SK-N-SH (cell line): ENCODE measurements at regions not wholly inside any gene's neighbourhood (a gene's known extent, or its start where the extent isn't known, plus 50 kb on each side); places are given as distances from the start of the nearest gene placed in this dataset.
A peak's percentile ranks its signal among the peaks of the same experiment; 100 is the strongest.

Source experiments
- CTCF ChIA-PET: fragments of 300-600, 350-600 bp; formaldehyde crosslinking; extraction: SDS; loops from one replicate; lab custom pipeline; 2021; lab: Yijun Ruan, JAX
- POLR2A ChIA-PET: fragments of 350-600 bp; sonication (Branson Sonifier 250); formaldehyde crosslinking; extraction: SDS; loops from one replicate; lab custom pipeline; 2020; ENCODE audit warnings: antibody characterized with exemption, inconsistent platforms; lab: Yijun Ruan, JAX
- DNase-seq: peaks from one replicate; pipeline ENCODE4 v3.0.0; 2012
- H2AFZ ChIP-seq: fragments of 200-600 bp; sonication (generic); 2 replicates; pipeline ENCODE4 v1.8.1; 2016; ENCODE audit warnings: antibody characterized with exemption, mild to moderate bottlenecking, low read depth
- H3F3A ChIP-seq: fragments of 200-600 bp; sonication (generic); replicated peaks from 2 replicates; pipeline ENCODE3; 2016; ENCODE audit warnings: antibody characterized with exemption, mild to moderate bottlenecking; ENCODE audit not compliant: insufficient read depth
- H3K27ac ChIP-seq, 2 experiments: fragments of 200-500 bp in 1 of 2; fragments of 200-600 bp in 1 of 2; sonication (Bioruptor generic) in 1 of 2; sonication (generic), shearing (Covaris generic) in 1 of 2; 2 replicates each; pipeline versions ENCODE4 v1.5.1 to v1.6.1; 2014 to 2016; ENCODE audit warnings: low read depth in 2 of 2, inconsistent platforms in 1 of 2, low read length in 1 of 2, mild to moderate bottlenecking in 1 of 2, mixed read lengths in 1 of 2
- H3K27me3 ChIP-seq: fragments of 200-600 bp; sonication (generic), shearing (Covaris generic); 2 replicates; pipeline ENCODE4 v1.6.1; 2016; ENCODE audit warnings: mixed run types; ENCODE audit not compliant: insufficient read depth
- H3K36me3 ChIP-seq, 2 experiments: fragments of 200-500 bp in 1 of 2; fragments of 200-600 bp in 1 of 2; sonication (Bioruptor generic) in 1 of 2; sonication (generic) in 1 of 2; replicated peaks in 1 of 2; 2 replicates each; pipeline versions ENCODE3 to v1.5.1; 2014 to 2016; ENCODE audit warnings: low read length in 1 of 2, mild to moderate bottlenecking in 1 of 2; ENCODE audit not compliant: insufficient read depth in 2 of 2, control insufficient read depth in 1 of 2
- H3K4me1 ChIP-seq, 2 experiments: fragments of 200-500 bp in 1 of 2; fragments of 200-600 bp in 1 of 2; sonication (Bioruptor generic) in 1 of 2; sonication (generic), shearing (Covaris generic) in 1 of 2; 2 replicates each; pipeline versions ENCODE4 v1.5.1 to v1.6.1; 2014 to 2016; ENCODE audit warnings: low read depth in 1 of 2, low read length in 1 of 2, mixed run types in 1 of 2; ENCODE audit not compliant: insufficient read depth in 2 of 2, control insufficient read depth in 1 of 2
- H3K4me2 ChIP-seq: fragments of 200-600 bp; sonication (generic), shearing (Covaris generic); 2 replicates; pipeline ENCODE4 v1.6.1; 2017; ENCODE audit warnings: mixed run types
- H3K4me3 ChIP-seq, 2 experiments: fragments of 200-500 bp in 1 of 2; fragments of 200-600 bp in 1 of 2; sonication (Bioruptor generic) in 1 of 2; sonication (generic), shearing (Covaris generic) in 1 of 2; 2 replicates each; pipeline versions ENCODE4 v1.5.1 to v1.8.1; 2014 to 2016; ENCODE audit warnings: low read depth in 2 of 2, inconsistent platforms in 1 of 2, low read length in 1 of 2, mild to moderate bottlenecking in 1 of 2, mixed read lengths in 1 of 2, moderate library complexity in 1 of 2
- H3K79me2 ChIP-seq: fragments of 200-600 bp; sonication (generic); 2 replicates; pipeline ENCODE4 v1.8.1; 2017; ENCODE audit warnings: mild to moderate bottlenecking; ENCODE audit not compliant: insufficient read depth
- H3K9ac ChIP-seq: fragments of 200-600 bp; sonication (generic); 2 replicates; pipeline ENCODE4 v1.6.1; 2017; ENCODE audit warnings: mixed run types
- H3K9me2 ChIP-seq: fragments of 200-600 bp; sonication (generic); 2 replicates; pipeline ENCODE4 v1.6.1; 2017; ENCODE audit warnings: mixed run types
- H3K9me3 ChIP-seq: fragments of 200-600 bp; sonication (generic); 2 replicates; pipeline ENCODE4 v1.6.1; 2017; ENCODE audit warnings: mixed run types, mild to moderate bottlenecking, moderate library complexity
- H4K20me1 ChIP-seq: fragments of 200-600 bp; sonication (generic); 2 replicates; pipeline ENCODE4 v1.6.1; 2017; ENCODE audit warnings: mild to moderate bottlenecking, mixed run types; ENCODE audit not compliant: insufficient read depth
- EP300 ChIP-seq, 2 experiments: IDR thresholded peaks; 2 replicates each; pipeline versions ENCODE4 v1.4.0 to v1.6.1; 2012; ENCODE audit warnings: borderline replicate concordance in 1 of 2, low read depth in 1 of 2, low read length in 1 of 2
- EZH2phosphoT487 ChIP-seq: fragments of 200-600 bp; sonication (generic); IDR thresholded peaks from 2 replicates; pipeline ENCODE4 v1.6.1; 2017; ENCODE audit warnings: low read depth, mixed run types, mild to moderate bottlenecking, antibody characterized with exemption, moderate library complexity, borderline replicate concordance
- FOSL2 ChIP-seq: IDR thresholded peaks from 2 replicates; pipeline ENCODE4 v1.4.0; 2012; ENCODE audit warnings: low read depth, mild to moderate bottlenecking, moderate library complexity, borderline replicate concordance
- FOXJ3 ChIP-seq: sonication (generic); formaldehyde crosslinking; IDR thresholded peaks from 2 replicates; pipeline ENCODE4 v1.5.1; 2020; ENCODE audit warnings: mild to moderate bottlenecking, missing genetic modification reagents
- FOXM1 ChIP-seq: IDR thresholded peaks from 2 replicates; pipeline ENCODE4 v1.4.0; 2012; ENCODE audit warnings: low read depth, mild to moderate bottlenecking
- GATA2 ChIP-seq: sonication (generic); formaldehyde crosslinking; IDR thresholded peaks from 2 replicates; pipeline ENCODE4 v1.5.0; 2020; ENCODE audit warnings: mild to moderate bottlenecking, missing genetic modification reagents
- MEF2A ChIP-seq: IDR thresholded peaks from 2 replicates; pipeline ENCODE4 v1.4.0; 2012; ENCODE audit warnings: low read depth, borderline replicate concordance
- NRF1 ChIP-seq: IDR thresholded peaks from 2 replicates; pipeline ENCODE4 v1.6.1; 2012; ENCODE audit warnings: low read depth, mild to moderate bottlenecking, low read length
- RAD21 ChIP-seq: IDR thresholded peaks from 2 replicates; pipeline ENCODE4 v1.6.1; 2012; ENCODE audit warnings: mild to moderate bottlenecking, low read length
- RCOR1 ChIP-seq: fragments of 150-350 bp; IDR thresholded peaks from 2 replicates; pipeline ENCODE4 v1.6.1; 2017; ENCODE audit warnings: antibody characterized with exemption, low read length
- RXRA ChIP-seq: IDR thresholded peaks from 2 replicates; pipeline ENCODE4 v1.4.0; 2012; ENCODE audit warnings: low read depth, mild to moderate bottlenecking, borderline replicate concordance
- SIN3A ChIP-seq: IDR thresholded peaks from 2 replicates; pipeline ENCODE4 v1.6.1; 2012; ENCODE audit warnings: low read depth, mild to moderate bottlenecking, low read length, moderate library complexity, borderline replicate concordance
- TAF1 ChIP-seq: IDR thresholded peaks from 2 replicates; pipeline ENCODE4 v1.6.1; 2012; ENCODE audit warnings: low read depth, mild to moderate bottlenecking, low read length, moderate library complexity, borderline replicate concordance
- TEAD4 ChIP-seq: IDR thresholded peaks from 2 replicates; pipeline ENCODE4 v1.4.0; 2012; ENCODE audit warnings: mild to moderate bottlenecking, borderline replicate concordance; ENCODE audit not compliant: insufficient read depth
- YY1 ChIP-seq: IDR thresholded peaks from 2 replicates; pipeline ENCODE4 v1.4.0; 2012; ENCODE audit warnings: low read depth, mild to moderate bottlenecking
- WGBS: methylation state at CpG from one replicate; pipeline ENCODE4 v1.1.6; 2017; ENCODE audit warnings: low lambda C conversion rate; 5-methylcytosine and 5-hydroxymethylcytosine counted together
- TF ChIP-seq, protein P1 (sequence below): IDR thresholded peaks from 2 replicates; pipeline ENCODE4 v1.4.0; 2012; ENCODE audit warnings: low read depth, borderline replicate concordance
- TF ChIP-seq, protein P2 (sequence below): IDR thresholded peaks from 2 replicates; pipeline ENCODE4 v1.6.1; 2012; ENCODE audit warnings: mild to moderate bottlenecking, low read depth, low read length, moderate library complexity
- TF ChIP-seq, protein P3 (sequence below): IDR thresholded peaks from 2 replicates; pipeline ENCODE4 v1.4.0; 2012; ENCODE audit warnings: low read depth
- TF ChIP-seq, protein P4 (sequence below): IDR thresholded peaks from 2 replicates; pipeline ENCODE4 v1.4.0; 2012; ENCODE audit warnings: low read depth, borderline replicate concordance

DNA sequence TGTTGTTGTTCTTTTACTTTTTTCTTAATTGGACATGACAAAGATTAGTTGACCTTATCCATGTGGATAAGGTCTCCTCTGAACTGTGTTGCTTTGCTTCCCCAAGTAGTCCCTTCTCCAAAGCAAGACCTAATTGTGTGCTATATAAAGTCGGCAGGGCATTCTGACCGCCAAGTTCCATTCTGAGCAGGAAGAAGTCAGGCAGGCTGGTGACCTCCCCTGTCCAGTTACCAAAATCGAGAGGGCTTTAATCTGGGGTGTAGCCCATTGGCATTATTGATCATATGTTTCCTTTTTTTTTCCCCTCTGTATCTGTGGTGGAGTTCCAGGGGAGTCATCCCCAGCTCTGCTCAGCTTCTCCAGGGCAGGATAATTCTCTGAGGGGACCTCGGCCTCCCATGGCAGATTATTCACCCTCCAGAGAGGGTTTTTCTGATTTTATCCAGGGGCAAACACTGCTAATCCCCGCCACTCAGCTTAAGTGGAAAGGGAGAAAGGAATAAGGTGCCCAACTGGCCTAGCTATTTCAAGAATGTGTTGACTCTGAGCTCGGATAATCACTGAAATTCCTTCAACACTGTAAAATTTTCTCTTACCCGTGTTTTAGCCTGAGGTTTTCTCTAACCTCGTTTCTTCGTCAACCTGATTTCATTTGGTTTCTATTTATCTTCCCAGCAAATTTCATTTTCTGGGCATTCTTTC, 71.8 kb upstream of the L3MBTL3 start:
- TF ChIP-seq, protein P1, sequence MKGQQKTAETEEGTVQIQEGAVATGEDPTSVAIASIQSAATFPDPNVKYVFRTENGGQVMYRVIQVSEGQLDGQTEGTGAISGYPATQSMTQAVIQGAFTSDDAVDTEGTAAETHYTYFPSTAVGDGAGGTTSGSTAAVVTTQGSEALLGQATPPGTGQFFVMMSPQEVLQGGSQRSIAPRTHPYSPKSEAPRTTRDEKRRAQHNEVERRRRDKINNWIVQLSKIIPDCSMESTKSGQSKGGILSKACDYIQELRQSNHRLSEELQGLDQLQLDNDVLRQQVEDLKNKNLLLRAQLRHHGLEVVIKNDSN = no peak
- no peak for TF ChIP-seq NRF1
- TF ChIP-seq TAF1 = no peak
- TF ChIP-seq, protein P2, sequence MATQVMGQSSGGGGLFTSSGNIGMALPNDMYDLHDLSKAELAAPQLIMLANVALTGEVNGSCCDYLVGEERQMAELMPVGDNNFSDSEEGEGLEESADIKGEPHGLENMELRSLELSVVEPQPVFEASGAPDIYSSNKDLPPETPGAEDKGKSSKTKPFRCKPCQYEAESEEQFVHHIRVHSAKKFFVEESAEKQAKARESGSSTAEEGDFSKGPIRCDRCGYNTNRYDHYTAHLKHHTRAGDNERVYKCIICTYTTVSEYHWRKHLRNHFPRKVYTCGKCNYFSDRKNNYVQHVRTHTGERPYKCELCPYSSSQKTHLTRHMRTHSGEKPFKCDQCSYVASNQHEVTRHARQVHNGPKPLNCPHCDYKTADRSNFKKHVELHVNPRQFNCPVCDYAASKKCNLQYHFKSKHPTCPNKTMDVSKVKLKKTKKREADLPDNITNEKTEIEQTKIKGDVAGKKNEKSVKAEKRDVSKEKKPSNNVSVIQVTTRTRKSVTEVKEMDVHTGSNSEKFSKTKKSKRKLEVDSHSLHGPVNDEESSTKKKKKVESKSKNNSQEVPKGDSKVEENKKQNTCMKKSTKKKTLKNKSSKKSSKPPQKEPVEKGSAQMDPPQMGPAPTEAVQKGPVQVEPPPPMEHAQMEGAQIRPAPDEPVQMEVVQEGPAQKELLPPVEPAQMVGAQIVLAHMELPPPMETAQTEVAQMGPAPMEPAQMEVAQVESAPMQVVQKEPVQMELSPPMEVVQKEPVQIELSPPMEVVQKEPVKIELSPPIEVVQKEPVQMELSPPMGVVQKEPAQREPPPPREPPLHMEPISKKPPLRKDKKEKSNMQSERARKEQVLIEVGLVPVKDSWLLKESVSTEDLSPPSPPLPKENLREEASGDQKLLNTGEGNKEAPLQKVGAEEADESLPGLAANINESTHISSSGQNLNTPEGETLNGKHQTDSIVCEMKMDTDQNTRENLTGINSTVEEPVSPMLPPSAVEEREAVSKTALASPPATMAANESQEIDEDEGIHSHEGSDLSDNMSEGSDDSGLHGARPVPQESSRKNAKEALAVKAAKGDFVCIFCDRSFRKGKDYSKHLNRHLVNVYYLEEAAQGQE = no peak
- ChIA-PET CTCF (interaction anchor here (0.6 kb wide), 1 partner anchor 852 kb away, joined by 3 read pairs; no protein-coding TSS in a partner anchor), POLR2A (no interaction called here)

DNA sequence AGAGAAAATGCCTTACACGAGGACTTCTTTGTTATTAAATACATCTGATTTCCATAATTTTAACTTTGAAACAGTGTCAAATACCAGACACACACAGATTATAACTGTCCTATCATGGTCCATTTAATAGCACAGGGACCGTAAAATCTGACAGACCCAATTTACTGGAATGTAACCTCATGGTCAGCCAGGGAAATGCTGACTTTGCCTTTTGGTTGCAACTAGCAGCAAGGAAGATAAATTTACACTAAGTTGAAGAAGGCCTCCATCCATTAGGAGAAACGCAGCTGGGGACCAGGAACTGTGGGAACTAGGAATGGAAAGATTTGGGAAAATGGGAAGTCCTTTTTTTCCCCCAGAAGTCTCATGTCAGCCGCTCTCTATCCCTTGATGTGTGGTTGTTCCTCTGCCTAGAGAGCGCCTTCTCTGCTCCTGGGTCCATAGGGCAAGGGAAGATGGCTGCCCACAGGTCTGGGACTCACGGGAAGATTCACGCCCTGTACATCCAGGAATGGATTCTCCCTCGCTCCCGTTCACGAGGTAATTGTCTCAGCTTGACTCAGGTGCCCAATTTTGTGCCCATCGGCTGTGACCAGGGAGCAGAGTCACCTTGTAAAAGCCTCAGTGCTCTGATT, 74.6 kb upstream of the L3MBTL3 start:
- Histone ChIP-seq H2AFZ (no peak overlapping the region), H3K9me2 (no peaks in the 10 kb centered on the region), H3F3A (no peaks in the 10 kb centered on the region), H3K9ac (no peak overlapping the region), H3K79me2 (no peaks in the 10 kb centered on the region), H4K20me1 (no peaks in the 10 kb centered on the region), H3K4me1 (no peaks in the 10 kb centered on the region), H3K27me3 (no peaks in the 10 kb centered on the region), H3K36me3 (no peaks in the 10 kb centered on the region), H3K9me3 (no peaks in the 10 kb centered on the region), H3K4me3 (no peak overlapping the region), H3K27ac (no peak overlapping the region), H3K4me2 (no peak overlapping the region)
- CTCF ChIA-PET = no interaction called here
- no peak for DNase-seq
- POLR2A ChIA-PET = no interaction called here
- 74% methylated on average over 11 of the region's 11 CpGs for WGBS
- TF ChIP-seq, protein P3, sequence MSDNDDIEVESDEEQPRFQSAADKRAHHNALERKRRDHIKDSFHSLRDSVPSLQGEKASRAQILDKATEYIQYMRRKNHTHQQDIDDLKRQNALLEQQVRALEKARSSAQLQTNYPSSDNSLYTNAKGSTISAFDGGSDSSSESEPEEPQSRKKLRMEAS = no peak
- TF ChIP-seq, protein P4, sequence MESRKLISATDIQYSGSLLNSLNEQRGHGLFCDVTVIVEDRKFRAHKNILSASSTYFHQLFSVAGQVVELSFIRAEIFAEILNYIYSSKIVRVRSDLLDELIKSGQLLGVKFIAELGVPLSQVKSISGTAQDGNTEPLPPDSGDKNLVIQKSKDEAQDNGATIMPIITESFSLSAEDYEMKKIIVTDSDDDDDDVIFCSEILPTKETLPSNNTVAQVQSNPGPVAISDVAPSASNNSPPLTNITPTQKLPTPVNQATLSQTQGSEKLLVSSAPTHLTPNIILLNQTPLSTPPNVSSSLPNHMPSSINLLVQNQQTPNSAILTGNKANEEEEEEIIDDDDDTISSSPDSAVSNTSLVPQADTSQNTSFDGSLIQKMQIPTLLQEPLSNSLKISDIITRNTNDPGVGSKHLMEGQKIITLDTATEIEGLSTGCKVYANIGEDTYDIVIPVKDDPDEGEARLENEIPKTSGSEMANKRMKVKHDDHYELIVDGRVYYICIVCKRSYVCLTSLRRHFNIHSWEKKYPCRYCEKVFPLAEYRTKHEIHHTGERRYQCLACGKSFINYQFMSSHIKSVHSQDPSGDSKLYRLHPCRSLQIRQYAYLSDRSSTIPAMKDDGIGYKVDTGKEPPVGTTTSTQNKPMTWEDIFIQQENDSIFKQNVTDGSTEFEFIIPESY = no peak
- TF ChIP-seq RAD21 (no peak), RXRA (no peak), NRF1 (no peak), RCOR1 (no peak), EP300 (IDR thresholded peaks at IDR 0.05; ENCODE audit: borderline replicate concordance in 1 of 2, low read depth in 1 of 2, low read length in 1 of 2) (no peak), EZH2phosphoT487 (no peak), FOXM1 (no peak), TAF1 (no peak), YY1 (no peak), FOXJ3 (CRISPR knock-in tag) (no peak), TEAD4 (no peak), SIN3A (no peak), FOSL2 (no peak), MEF2A (no peak), GATA2 (CRISPR knock-in tag) (no peak)

More for the DNA sequence above, 71.8 kb upstream of the L3MBTL3 start:
- no peak overlapping the region for H3K27ac ChIP-seq
- H4K20me1 ChIP-seq = no peaks in the 10 kb centered on the region
- peak overlapping the region; percentile 41 for H2AFZ ChIP-seq
- no peak for DNase-seq
- H3K36me3 ChIP-seq = no peaks in the 10 kb centered on the region
- H3F3A ChIP-seq = no peaks in the 10 kb centered on the region
- H3K79me2 ChIP-seq = no peaks in the 10 kb centered on the region
- H3K4me1 ChIP-seq = no peaks in the 10 kb centered on the region
- H3K27me3 ChIP-seq = no peaks in the 10 kb centered on the region
- WGBS = 39% methylated on average over 9 of the region's 9 CpGs
- no peak overlapping the region for H3K4me2 ChIP-seq
- no peaks in the 10 kb centered on the region for H3K9me3 ChIP-seq
- H3K9me2 ChIP-seq = no peaks in the 10 kb centered on the region
- no peak overlapping the region for H3K4me3 ChIP-seq
- H3K9ac ChIP-seq = no peak overlapping the region
